HepG2 (cell line): ENCODE measurements at regions not wholly inside any gene's neighbourhood (a gene's known extent, or its start where the extent isn't known, plus 50 kb on each side); places are given as distances from the start of the nearest gene placed in this dataset.

Experiments
- ATAC-seq: fragments of 200-7000 bp; cut with Tn5 transposase; 3 replicates; pipeline ENCODE4 v1.9.1; 2020; ENCODE audit warnings: mild to moderate bottlenecking, moderate library complexity
- BruUV-seq: library from RNA; stranded (reverse); fragments of 400-500 nt; replicated peaks from 2 replicates; lab custom pipeline; 2021; lab: Mats Ljungman, UMichigan
- CTCF ChIA-PET: fragments of 300-600 bp; formaldehyde crosslinking; extraction: SDS; loops from one replicate; lab custom pipeline; 2021; ENCODE audit warnings: low total read pairs, inconsistent platforms, low intra/inter-chr PET ratio; lab: Yijun Ruan, JAX
- POLR2A ChIA-PET: fragments of 350-600 bp; sonication (Branson Sonifier 250); formaldehyde crosslinking; loops from one replicate; lab custom pipeline; 2020; ENCODE audit warnings: antibody characterized with exemption, inconsistent platforms; lab: Yijun Ruan, JAX
- DNase-seq: peaks from one replicate; pipeline ENCODE4 v3.0.0-alpha.2; 2015; ENCODE audit warnings: low spot score
- FAIRE-seq: peaks from 3 replicates; lab custom pipeline; 2011; peaks lifted over from hg19 to GRCh38; lab: Jason Lieb, UNC
- H2AFZ ChIP-seq: one replicate; pipeline ENCODE4 v1.6.1; 2011; ENCODE audit warnings: low read length, inconsistent platforms
- H3K27ac ChIP-seq: fragments of 300-600 bp; 3 replicates; pipeline ENCODE4 v1.8.0; 2011; ENCODE audit warnings: mixed run types, mild to moderate bottlenecking, mixed read lengths, low read length, inconsistent platforms; ENCODE audit not compliant: insufficient read depth; ENCODE audit errors: extremely low read length
- H3K27me3 ChIP-seq, 2 experiments: fragments of 200-600 bp in 1 of 2; 2 replicates in 1 of 2; 3 replicates in 1 of 2; pipeline versions ENCODE4 v1.6.0 to v1.8.0; 2011; ENCODE audit warnings: low read length in 2 of 2, mild to moderate bottlenecking in 2 of 2, moderate library complexity in 2 of 2, inconsistent platforms in 1 of 2; ENCODE audit not compliant: insufficient read depth in 2 of 2, control insufficient read depth in 1 of 2
- H3K36me3 ChIP-seq, 2 experiments: fragments of 200-600 bp in 1 of 2; replicated peaks in 1 of 2; 2 replicates in 1 of 2; 3 replicates in 1 of 2; pipeline versions ENCODE4 v1.5.1 to v1.8.0; 2011; ENCODE audit warnings: low read length in 2 of 2, inconsistent platforms in 1 of 2; ENCODE audit not compliant: insufficient read depth in 2 of 2, control insufficient read depth in 1 of 2
- H3K4me1 ChIP-seq: 2 replicates; pipeline ENCODE4 v1.5.1; 2012; ENCODE audit warnings: low read length, inconsistent platforms; ENCODE audit not compliant: insufficient read depth
- H3K4me2 ChIP-seq: 2 replicates; pipeline ENCODE4 v1.6.0; 2011; ENCODE audit warnings: low read depth, low read length, inconsistent platforms
- H3K4me3 ChIP-seq, 3 experiments: fragments of 200-600 bp in 1 of 3; sonication (generic), shearing (Covaris generic) in 1 of 3; replicated peaks in 1 of 3; 2 replicates each; pipeline ENCODE4 v1.5.1; 2011 to 2016; ENCODE audit warnings: low read length in 3 of 3, inconsistent platforms in 2 of 3, low read depth in 2 of 3, mild to moderate bottlenecking in 2 of 3, control low read depth in 1 of 3, mixed read lengths in 1 of 3; ENCODE audit not compliant: insufficient read depth in 1 of 3
- H3K79me2 ChIP-seq: one replicate; pipeline ENCODE4 v1.6.1; 2011; ENCODE audit warnings: low read length, inconsistent platforms; ENCODE audit not compliant: insufficient read depth
- H3K9ac ChIP-seq: 2 replicates; pipeline ENCODE4 v1.6.0; 2011; ENCODE audit warnings: mild to moderate bottlenecking, low read depth, low read length, inconsistent platforms; ENCODE audit not compliant: insufficient read depth
- H3K9me3 ChIP-seq: 2 replicates; pipeline ENCODE4 v1.5.1; 2012; ENCODE audit warnings: mild to moderate bottlenecking, low read length
- H4K20me1 ChIP-seq: 2 replicates; pipeline ENCODE4 v1.6.0; 2011; ENCODE audit warnings: inconsistent platforms, mild to moderate bottlenecking, low read length, moderate library complexity; ENCODE audit not compliant: insufficient read depth
- ATRX ChIP-seq: sonication (generic); formaldehyde crosslinking; IDR thresholded peaks from 2 replicates; pipeline ENCODE4 v1.4.0; 2020; ENCODE audit warnings: missing genetic modification reagents, borderline replicate concordance
- HMGA1 ChIP-seq: sonication (generic); formaldehyde crosslinking; conservative IDR thresholded peaks from 2 replicates; pipeline ENCODE4 v1.4.0; 2020; ENCODE audit warnings: missing genetic modification reagents
- MZF1 ChIP-seq: sonication (generic); formaldehyde crosslinking; IDR thresholded peaks from 2 replicates; pipeline ENCODE4 v1.8.1; 2023; ENCODE audit warnings: mild to moderate bottlenecking, missing genetic modification reagents, borderline replicate concordance
- PITX1 ChIP-seq: sonication (generic); formaldehyde crosslinking; IDR thresholded peaks from 2 replicates; pipeline ENCODE4 v1.5.1; 2020; ENCODE audit warnings: mild to moderate bottlenecking, missing genetic modification reagents
- SKIL ChIP-seq: sonication (generic); formaldehyde crosslinking; IDR thresholded peaks from 2 replicates; pipeline ENCODE4 v1.8.0; 2022; ENCODE audit warnings: missing genetic modification reagents, mild to moderate bottlenecking, moderate library complexity, borderline replicate concordance
- SMC3 ChIP-seq: IDR thresholded peaks from 2 replicates; pipeline ENCODE4 v1.6.1; 2011; ENCODE audit warnings: low read length, improper control_type of control experiment
- SNRNP70 ChIP-seq: fragments of 200-400 bp; formaldehyde crosslinking; IDR thresholded peaks from 2 replicates; pipeline ENCODE4 v1.6.1; 2017; ENCODE audit warnings: mild to moderate bottlenecking, low read depth, low read length, moderate library complexity
- SPEN ChIP-seq: sonication (generic); formaldehyde crosslinking; IDR thresholded peaks from 2 replicates; pipeline ENCODE4 v1.5.1; 2020; ENCODE audit warnings: low read depth, mild to moderate bottlenecking, missing genetic modification reagents
- TBP ChIP-seq: sonication (generic); formaldehyde crosslinking; IDR thresholded peaks from 2 replicates; pipeline ENCODE4 v1.5.0; 2020; ENCODE audit warnings: missing genetic modification reagents
- TP53 ChIP-seq: sonication (generic); formaldehyde crosslinking; conservative IDR thresholded peaks from 2 replicates; pipeline ENCODE4 v1.4.0; 2020; ENCODE audit warnings: missing genetic modification reagents
- ZNF143 ChIP-seq: sonication (generic); formaldehyde crosslinking; IDR thresholded peaks from 2 replicates; pipeline ENCODE4 v1.4.0; 2020; ENCODE audit warnings: missing genetic modification reagents
- ZNF251 ChIP-seq: sonication (generic); formaldehyde crosslinking; IDR thresholded peaks from 2 replicates; pipeline ENCODE4 v1.9.0; 2021; ENCODE audit warnings: mild to moderate bottlenecking, missing genetic modification reagents
- ZNF263 ChIP-seq: sonication (generic); formaldehyde crosslinking; IDR thresholded peaks from 2 replicates; pipeline ENCODE4 v1.4.0; 2020; ENCODE audit warnings: missing genetic modification reagents
- ZNF354B ChIP-seq: sonication (generic); formaldehyde crosslinking; IDR thresholded peaks from 2 replicates; pipeline ENCODE4 v1.8.0; 2022; ENCODE audit warnings: mild to moderate bottlenecking, missing genetic modification reagents
- ZNF7 ChIP-seq: IDR thresholded peaks from 2 replicates; pipeline ENCODE4 v1.6.1; 2016; ENCODE audit warnings: missing biosample characterization, missing genetic modification reagents
- ZNF775 ChIP-seq: sonication (generic); formaldehyde crosslinking; IDR thresholded peaks from 2 replicates; pipeline ENCODE4 v1.4.0; 2020; ENCODE audit warnings: missing genetic modification reagents, mild to moderate bottlenecking, moderate library complexity, borderline replicate concordance
- in situ Hi-C: cut with HindIII; loops from 2 replicates; pipeline ENCODE4 v1.10.0; 2017; ENCODE audit warnings: low pct_unique_long_range_greater_than_20kb; ENCODE audit not compliant: extremely low pct_ligation_motif_present
- intact Hi-C: fragments of 100-400 bp; cut with micrococcal nuclease; formaldehyde crosslinking; loops from one replicate; pipeline ENCODE4 v1.10.0; 2022; ENCODE audit not compliant: unreplicated experiment

GRCh38 chr18:24802456-24802855, 342.0 kb downstream of the HRH4 start:
- intact Hi-C loops (no loop called here), in situ Hi-C loops (no loop called here)
- H3K9me3 ChIP-seq: peaks cover 7% of the 10 kb centered on the region; the same call in 1 of the 2 replicates
- H3K4me2 ChIP-seq: no peak overlapping the region
- no peaks in the 10 kb centered on the region for H3K36me3 ChIP-seq
- ChIA-PET POLR2A (no interaction called here), CTCF (no interaction called here)
- BruUV-seq: no TSS peak
- H3K27ac ChIP-seq: no peak overlapping the region
- no peak overlapping the region for H3K9ac ChIP-seq
- H3K79me2 ChIP-seq: no peaks in the 10 kb centered on the region
- H3K4me3 ChIP-seq: no peak overlapping the region
- no peaks in the 10 kb centered on the region for H3K4me1 ChIP-seq
- no peaks in the 10 kb centered on the region for H4K20me1 ChIP-seq
- no peak for TF ChIP-seq SNRNP70
- TF ChIP-seq MZF1 (CRISPR knock-in tag): no peak
- TF ChIP-seq SPEN (CRISPR knock-in tag): no peak
- TF ChIP-seq HMGA1: no peak
- no peak for TF ChIP-seq PITX1 (CRISPR knock-in tag)
- TF ChIP-seq ATRX (CRISPR knock-in tag): no peak
- no peak for TF ChIP-seq ZNF263 (CRISPR knock-in tag)
- no peak for TF ChIP-seq SKIL
- no peak for TF ChIP-seq ZNF251
- TF ChIP-seq ZNF775 (CRISPR knock-in tag): no peak
- TF ChIP-seq ZNF354B: no peak
- TF ChIP-seq SMC3: no peak
- no peak for TF ChIP-seq TP53
- no peak for TF ChIP-seq ZNF143
- no peak for TF ChIP-seq TBP (CRISPR knock-in tag)
- no peak for TF ChIP-seq ZNF7 (CRISPR knock-in tag)
- TF ChIP-seq, all 625 proteins: peak for 0
- H3K27me3 ChIP-seq: no peaks in the 10 kb centered on the region
- no peak overlapping the region for H2AFZ ChIP-seq
- ATAC-seq (no peak), FAIRE-seq (no peak), DNase-seq (no peak)
